Heart right ventricle (tissue), 16 donors: ENCODE measurements at regions not wholly inside any gene's neighbourhood (a gene's known extent, or its start where the extent isn't known, plus 50 kb on each side); places are given as distances from the start of the nearest gene placed in this dataset.
"Not testable (repeated sequence)": the region's sequence is repeated elsewhere in the genome, so short reads cannot be mapped to it uniquely, and the experiment has no call there.

Experiments used
- ATAC-seq, 8 donors: fragments of 200-7000 bp; cut with Tn5 transposase; one replicate each; pipeline ENCODE4 v1.9.1; 2020; ENCODE audit warnings: mild to moderate bottlenecking in 8 of 8, moderate library complexity in 8 of 8, moderate number of reproducible peaks in 1 of 8
- DNase-seq, 2 donors: peaks; one replicate each; pipeline ENCODE4 v3.0.0-alpha.2; 2020
- H3K27ac ChIP-seq, 10 donors: fragments of 200-600 bp; sonication (generic) in 2 of 10; one replicate each; pipeline versions ENCODE4 v1.5.0 to v1.8.0; 2020 to 2022; ENCODE audit warnings: mild to moderate bottlenecking in 3 of 10
- H3K27me3 ChIP-seq, 7 donors: fragments of 200-600 bp; one replicate each; pipeline ENCODE4 v1.8.0; 2021 to 2022; ENCODE audit warnings: mild to moderate bottlenecking in 2 of 7
- H3K36me3 ChIP-seq, 9 donors: fragments of 200-600 bp; sonication (generic) in 1 of 9; one replicate each; pipeline versions ENCODE4 v1.5.0 to v1.8.0; 2020 to 2022; ENCODE audit warnings: mild to moderate bottlenecking in 2 of 9
- H3K4me1 ChIP-seq, 9 donors: fragments of 200-600 bp; sonication (generic) in 1 of 9; one replicate each; pipeline versions ENCODE4 v1.5.0 to v1.8.0; 2020 to 2022; ENCODE audit warnings: mild to moderate bottlenecking in 4 of 9
- H3K4me3 ChIP-seq, 10 donors: fragments of 200-600 bp; sonication (generic) in 2 of 10; one replicate each; pipeline versions ENCODE4 v1.5.0 to v1.8.0; 2020 to 2022; ENCODE audit warnings: mild to moderate bottlenecking in 7 of 10, moderate library complexity in 2 of 10
- H3K9me3 ChIP-seq, 11 donors: fragments of 200-600 bp in 10 of 11; sonication (generic) in 2 of 11; one replicate each; pipeline versions ENCODE4 v1.5.0 to v1.8.0; 2013 to 2022; ENCODE audit warnings: mild to moderate bottlenecking in 2 of 11, control low read depth in 1 of 11, moderate library complexity in 1 of 11
- CTCF ChIP-seq, 9 donors: fragments of 200-600 bp; sonication (generic) in 2 of 9; IDR thresholded peaks; one replicate each; pipeline versions ENCODE4 v1.5.0 to v1.8.0; 2021 to 2022; ENCODE audit warnings: antibody characterized with exemption in 9 of 9, mild to moderate bottlenecking in 5 of 9, moderate library complexity in 1 of 9
- WGBS, 2 donors: extraction: QIAGEN DNeasy Blood & Tissue Kit; methylation state at CpG; one replicate each; pipeline ENCODE4 v1.1.7; 2013; ENCODE audit warnings: inconsistent platforms in 1 of 2; 5-methylcytosine and 5-hydroxymethylcytosine counted together
- intact Hi-C, 10 donors: fragments of 100-400 bp; cut with DNase I; formaldehyde crosslinking; loops; one replicate each; pipeline versions ENCODE4 v1.11.1 to v1.14.2; 2022
- donor health status: Arrhythmogenic right ventricular cardiomyopathy.
- donor health status: ischemic (EF 13 %, LVEDD 7.1; RV severe dilation, severe dysfunction).
- donor health status: healthy with polysubstance abuse.
- donor health status: DM: no; HTN: yes; CAD: no.
- donor health status: DM: no; HTN: no; CAD: no.
- donor health status: ischemic (EF 25% LVEDD 6.9; RV normal size, moderate dysfunction).
- donor health status: ischemic (EF 25% LVEDD 5.7; RV mildly dilated, moderate dysfunction).
- donor health status: healthy.
- donor health status: DM: yes; HTN: yes; CAD: no.
- donor health status: Ischemic cardiomyopathy.
- donor health status: ischemic (EF 35%, LVEDD 5.7; RV mildly dilated, moderate dysfunction).
- donor health status: nonischemic (EF 11% LVEDD 7.7; RV severe dilation, severe dysfunction).
- donor health status: DM: yes; HTN: yes; CAD: no.
- donor health status: PGD.
- donor health status: ischemic (EF 29% LVEDD 5.4; RV normal size, mild dysfunction).
- donor health status: nonischemic (EF 23%, LVEDD 6.1; RV moderate dilation, normal function).

GRCh38 chr3:103863381-103863780 lies 1428.6 kb downstream of the ZPLD1 start:
- Histone ChIP-seq H3K4me3 (no peak overlapping the region), H3K4me1 (no peaks in the 10 kb centered on the region), H3K27ac (no peak overlapping the region), H3K9me3 (peaks cover 0 to 4% (median 0%) of the 10 kb centered on the region in 11 donors), H3K27me3 (no peaks in the 10 kb centered on the region), H3K36me3 (no peaks in the 10 kb centered on the region)
- intact Hi-C loops, result no loop called here
- DNase-seq, result no peak
- no peak for ATAC-seq
- no peak for TF ChIP-seq CTCF (IDR thresholded peaks at IDR 0.05)
- 70 to 79% methylated on average over 3 of the region's 3 CpGs for WGBS, 2 donors

GRCh38 chr3:103866113-103866512 lies 1431.3 kb downstream of the ZPLD1 start:
- no peak for TF ChIP-seq CTCF (IDR thresholded peaks at IDR 0.05)
- Histone ChIP-seq H3K4me1 (no peaks in the 10 kb centered on the region), H3K36me3 (no peaks in the 10 kb centered on the region), H3K27me3 (no peaks in the 10 kb centered on the region), H3K27ac (no peak overlapping the region), H3K4me3 (no peak overlapping the region), H3K9me3 (peaks cover 0 to 4% (median 0%) of the 10 kb centered on the region in 11 donors)
- intact Hi-C loops, result no loop called here
- WGBS, 2 donors, result 72 to 77% methylated on average over 3 of the region's 3 CpGs
- ATAC-seq (no peak), DNase-seq (no peak)

- no peak for ATAC-seq
- TF ChIP-seq CTCF (IDR thresholded peaks at IDR 0.05), result no peak
- H3K9me3 ChIP-seq, result peaks cover 0 to 2% (median 0%) of the 10 kb centered on the region in 11 donors
Measured at GRCh38 chr3:103873021-103873420, 1438.2 kb downstream of the ZPLD1 start.

GRCh38 chr3:103873897-103874545 lies 1439.2 kb downstream of the ZPLD1 start:
- no peak for TF ChIP-seq CTCF (IDR thresholded peaks at IDR 0.05)
- no peak for DNase-seq
- no peaks in the 10 kb centered on the region for H3K36me3 ChIP-seq
- H3K4me3 ChIP-seq, result no peak overlapping the region
- H3K27ac ChIP-seq, result no peak overlapping the region
- H3K4me1 ChIP-seq, result no peaks in the 10 kb centered on the region
- H3K9me3 ChIP-seq, result peaks cover 0 to 12% (median 0%) of the 10 kb centered on the region in 11 donors
- H3K27me3 ChIP-seq, result no peaks in the 10 kb centered on the region
- ATAC-seq, result no peak
- 79 to 86% methylated on average over 2 of the region's 2 CpGs for WGBS, 2 donors
- intact Hi-C loops, result no loop called here

More at GRCh38 chr3:103873021-103873420, 1438.2 kb downstream of the ZPLD1 start:
- H3K4me1 ChIP-seq, result no peaks in the 10 kb centered on the region
- no peaks in the 10 kb centered on the region for H3K36me3 ChIP-seq
- no peaks in the 10 kb centered on the region for H3K27me3 ChIP-seq
- no peak overlapping the region for H3K4me3 ChIP-seq
- intact Hi-C loops, result no loop called here
- DNase-seq, result no peak
- H3K27ac ChIP-seq, result no peak overlapping the region

- H3K27ac ChIP-seq, ATAC-seq, H3K27me3 ChIP-seq, H3K36me3 ChIP-seq, intact Hi-C loops, H3K4me3 ChIP-seq, DNase-seq, H3K4me1 ChIP-seq: not testable (repeated sequence)
- H3K9me3 ChIP-seq, result peaks cover 0 to 12% (median 3%) of the 10 kb centered on the region in 11 donors
Measured at GRCh38 chr3:103881809-103882208, 1447.0 kb downstream of the ZPLD1 start.
